A673 (cell line): ENCODE measurements at regions not wholly inside any gene's neighbourhood (a gene's known extent, or its start where the extent isn't known, plus 50 kb on each side); places are given as distances from the start of the nearest gene placed in this dataset.

Source experiments
- EZH2 ChIP-seq: fragments of 200-600 bp; sonication (generic); IDR thresholded peaks from 2 replicates; pipeline ENCODE4 v1.6.1; 2017; ENCODE audit warnings: borderline replicate concordance, low read depth, mild to moderate bottlenecking, mixed read lengths, antibody characterized with exemption, low read length; ENCODE audit not compliant: poor library complexity, severe bottlenecking
- TF ChIP-seq, protein P1 (sequence below): fragments of 300-800, 200-600 bp; sonication (generic); conservative IDR thresholded peaks from 2 replicates; pipeline ENCODE4 v1.5.1; 2017; ENCODE audit warnings: low read depth, mild to moderate bottlenecking, antibody characterized with exemption, low read length, moderate library complexity, mixed read lengths

DNA sequence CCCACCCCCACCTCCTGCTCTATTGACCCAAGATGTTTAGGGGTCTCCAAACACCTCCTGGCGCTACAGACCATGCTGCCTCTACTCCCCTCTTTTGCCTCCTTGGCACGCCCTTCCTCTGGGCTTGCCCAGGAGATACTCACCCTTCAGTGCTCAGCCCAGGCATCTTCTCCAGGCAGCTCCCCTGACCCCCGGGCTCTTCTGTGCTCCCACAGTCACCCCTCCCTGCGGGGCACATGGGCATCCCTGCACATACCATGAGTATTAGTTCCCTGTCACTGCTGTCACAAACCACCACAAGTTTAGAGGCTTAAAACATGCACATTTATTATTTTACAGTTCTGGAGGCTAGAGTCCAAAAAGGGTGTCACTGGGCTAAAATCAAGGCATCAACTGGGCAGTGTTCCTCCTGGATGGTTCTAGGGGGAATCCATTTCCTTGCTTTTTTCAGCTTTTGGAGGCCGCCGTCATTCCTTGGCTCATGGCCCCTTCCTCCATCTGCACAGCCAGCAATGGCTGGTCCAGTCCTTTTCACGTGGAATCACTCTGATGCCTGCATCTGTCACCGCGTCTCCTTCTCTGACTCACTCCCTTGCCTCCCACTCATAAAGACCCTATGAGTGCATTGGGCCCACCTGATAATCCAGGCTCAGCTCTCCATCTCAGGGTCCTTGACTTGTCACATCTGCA lies 230.4 kb upstream of the COPS8 start:
- TF ChIP-seq, protein P1, sequence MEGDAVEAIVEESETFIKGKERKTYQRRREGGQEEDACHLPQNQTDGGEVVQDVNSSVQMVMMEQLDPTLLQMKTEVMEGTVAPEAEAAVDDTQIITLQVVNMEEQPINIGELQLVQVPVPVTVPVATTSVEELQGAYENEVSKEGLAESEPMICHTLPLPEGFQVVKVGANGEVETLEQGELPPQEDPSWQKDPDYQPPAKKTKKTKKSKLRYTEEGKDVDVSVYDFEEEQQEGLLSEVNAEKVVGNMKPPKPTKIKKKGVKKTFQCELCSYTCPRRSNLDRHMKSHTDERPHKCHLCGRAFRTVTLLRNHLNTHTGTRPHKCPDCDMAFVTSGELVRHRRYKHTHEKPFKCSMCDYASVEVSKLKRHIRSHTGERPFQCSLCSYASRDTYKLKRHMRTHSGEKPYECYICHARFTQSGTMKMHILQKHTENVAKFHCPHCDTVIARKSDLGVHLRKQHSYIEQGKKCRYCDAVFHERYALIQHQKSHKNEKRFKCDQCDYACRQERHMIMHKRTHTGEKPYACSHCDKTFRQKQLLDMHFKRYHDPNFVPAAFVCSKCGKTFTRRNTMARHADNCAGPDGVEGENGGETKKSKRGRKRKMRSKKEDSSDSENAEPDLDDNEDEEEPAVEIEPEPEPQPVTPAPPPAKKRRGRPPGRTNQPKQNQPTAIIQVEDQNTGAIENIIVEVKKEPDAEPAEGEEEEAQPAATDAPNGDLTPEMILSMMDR, result no peak
- TF ChIP-seq EZH2, result no peak
